ENCODE measurements at regions not wholly inside any gene's neighbourhood (a gene's known extent, or its start where the extent isn't known, plus 50 kb on each side); places are given as distances from the start of the nearest gene placed in this dataset.

GRCh38 chr18:51649796-51650195 lies 452.3 kb upstream of the MEX3C start:
- no peak for DNase-seq (ENCODE audit: low read depth)

GRCh38 chr18:51651761-51652160 lies 454.3 kb upstream of the MEX3C start:
- DNase-seq (ENCODE audit: low read depth): no peak

- DNase-seq (ENCODE audit: low read depth): no peak
These were observed 456.2 kb upstream of the MEX3C start for GRCh38 chr18:51653507-51654213.

GRCh38 chr18:51654488-51655326 lies 457.2 kb upstream of the MEX3C start:
- DNase-seq (ENCODE audit: low read depth): no peak

GRCh38 chr18:51655327-51655698 lies 457.8 kb upstream of the MEX3C start:
- no peak for DNase-seq (ENCODE audit: low read depth)

GRCh38 chr18:51656249-51656648 lies 458.8 kb upstream of the MEX3C start:
- DNase-seq (ENCODE audit: low read depth): no peak

DNA sequence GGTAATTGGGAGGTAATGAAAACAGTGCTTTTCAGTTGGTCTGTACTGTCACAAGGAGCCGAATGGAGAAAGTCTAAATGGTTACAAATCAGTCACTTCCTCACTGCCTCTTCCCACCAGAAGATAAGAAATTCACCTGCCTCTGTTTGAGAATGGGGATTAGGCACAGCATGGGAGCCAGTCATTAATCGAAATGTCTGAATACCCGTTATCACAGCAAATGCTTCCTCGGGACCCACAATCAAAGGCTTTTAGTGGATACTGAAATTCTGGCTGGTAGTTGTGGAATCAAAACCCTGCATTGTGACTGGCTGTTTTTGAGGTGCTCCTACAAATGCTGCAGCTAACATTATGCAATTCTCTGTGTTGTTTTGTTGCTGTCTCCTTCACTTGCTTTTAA lies 461.0 kb upstream of the MEX3C start:
- no peak for DNase-seq (ENCODE audit: low read depth)

DNA sequence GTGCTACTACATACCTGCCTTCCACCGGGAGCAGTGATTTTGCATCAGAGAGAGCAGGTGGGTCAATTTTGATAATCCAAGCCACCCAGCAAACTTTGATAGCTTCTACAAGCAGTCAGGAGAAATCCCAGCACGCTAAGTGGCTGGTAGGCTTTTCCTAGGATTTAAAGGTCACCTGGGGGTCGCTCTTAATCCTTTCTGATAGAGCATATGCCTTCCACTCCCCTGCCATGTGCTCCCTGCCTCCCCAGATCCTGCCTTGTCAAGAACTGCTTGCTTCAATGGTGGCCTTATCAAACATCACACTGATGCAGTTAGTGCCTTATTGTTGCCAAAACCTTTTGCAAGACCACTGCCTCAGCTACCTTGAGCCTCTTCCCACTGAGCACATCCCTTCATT lies 462.3 kb upstream of the MEX3C start:
- no peak for DNase-seq (ENCODE audit: low read depth)

- no peak for DNase-seq (ENCODE audit: low read depth)
These were observed 462.8 kb upstream of the MEX3C start for GRCh38 chr18:51660188-51660715.

DNA sequence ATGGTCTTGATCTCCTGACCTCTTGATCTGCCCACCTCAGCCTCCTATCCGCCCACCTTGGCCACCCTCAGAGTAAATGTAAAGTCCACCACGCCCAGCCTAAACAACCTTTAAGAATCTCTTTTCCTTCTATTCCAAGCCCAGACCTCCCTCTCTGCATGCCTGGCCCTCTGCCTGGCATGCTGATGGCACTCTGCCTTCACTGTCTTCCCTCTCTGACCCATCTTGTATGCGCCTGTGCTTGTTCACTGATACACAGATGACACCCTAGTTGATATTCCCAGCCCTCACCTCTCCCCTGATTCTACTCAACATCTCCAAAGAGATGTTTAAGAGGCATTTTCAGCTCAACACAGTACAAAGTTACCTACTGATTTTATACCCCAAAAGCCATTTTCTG lies 466.8 kb upstream of the MEX3C start:
- DNase-seq (ENCODE audit: low read depth): no peak

GRCh38 chr18:51666763-51667191 lies 469.3 kb upstream of the MEX3C start:
- peak; percentile 31 for DNase-seq (ENCODE audit: low read depth)

DNA sequence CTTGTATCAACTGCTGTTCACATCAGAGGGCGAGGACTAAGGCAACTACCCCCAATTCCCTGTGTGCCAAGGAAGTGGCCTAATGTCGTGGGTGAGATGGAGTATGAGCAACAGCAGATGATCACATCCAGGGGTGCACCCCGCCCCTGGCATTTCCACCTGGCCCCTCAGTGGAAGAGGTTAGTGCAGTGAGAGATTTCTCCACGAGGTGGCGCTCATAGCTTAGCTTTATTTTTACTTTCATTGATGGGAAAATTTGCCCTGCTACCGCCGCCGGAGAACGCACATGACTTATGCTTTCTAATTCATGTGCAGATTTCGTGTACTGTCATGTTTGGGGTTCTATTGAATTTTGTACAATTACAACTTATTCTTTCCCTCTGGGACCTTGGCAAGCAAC lies 470.6 kb upstream of the MEX3C start:
- DNase-seq (ENCODE audit: low read depth): peak; percentile 9

DNA sequence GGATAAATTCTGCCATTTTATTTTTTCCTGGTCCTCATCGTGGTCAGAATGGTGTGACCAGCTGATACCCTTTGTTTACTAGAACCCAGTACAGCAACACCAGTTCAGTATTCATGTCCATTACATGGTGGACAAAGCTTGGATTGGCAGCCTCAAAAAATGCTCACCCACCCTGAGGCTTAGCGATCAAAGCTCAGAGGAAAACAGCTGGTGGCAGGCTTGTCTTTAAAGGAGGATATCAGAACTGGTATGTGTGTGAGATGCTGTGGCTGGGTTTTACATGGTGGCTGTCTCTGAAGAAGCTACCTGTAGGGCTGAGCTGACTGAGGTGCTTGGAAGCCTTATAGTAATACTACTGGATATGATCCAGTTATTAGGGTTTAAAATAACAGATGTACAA lies 471.1 kb upstream of the MEX3C start:
- DNase-seq (ENCODE audit: low read depth): no peak

DNA sequence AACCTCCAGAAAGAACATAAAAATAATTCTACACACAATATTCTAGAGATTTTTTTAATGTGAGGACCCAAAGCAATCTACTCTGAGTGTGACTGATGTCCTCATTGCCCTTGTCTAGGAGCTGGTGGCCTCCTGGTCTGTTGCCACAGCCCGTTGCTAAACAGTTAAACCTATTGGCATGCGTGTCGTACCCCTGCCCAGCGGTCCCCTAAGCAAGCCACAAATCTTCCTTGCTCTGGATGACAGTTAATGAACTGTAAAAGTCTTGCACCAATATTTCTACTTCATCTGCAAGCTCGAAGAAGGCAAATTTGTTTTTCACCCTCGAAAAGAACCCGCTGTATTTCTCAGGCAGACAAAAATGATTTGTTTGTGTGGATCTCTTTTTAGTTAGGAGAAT lies 489.1 kb upstream of the MEX3C start:
- DNase-seq (ENCODE audit: low read depth): no peak

DNA sequence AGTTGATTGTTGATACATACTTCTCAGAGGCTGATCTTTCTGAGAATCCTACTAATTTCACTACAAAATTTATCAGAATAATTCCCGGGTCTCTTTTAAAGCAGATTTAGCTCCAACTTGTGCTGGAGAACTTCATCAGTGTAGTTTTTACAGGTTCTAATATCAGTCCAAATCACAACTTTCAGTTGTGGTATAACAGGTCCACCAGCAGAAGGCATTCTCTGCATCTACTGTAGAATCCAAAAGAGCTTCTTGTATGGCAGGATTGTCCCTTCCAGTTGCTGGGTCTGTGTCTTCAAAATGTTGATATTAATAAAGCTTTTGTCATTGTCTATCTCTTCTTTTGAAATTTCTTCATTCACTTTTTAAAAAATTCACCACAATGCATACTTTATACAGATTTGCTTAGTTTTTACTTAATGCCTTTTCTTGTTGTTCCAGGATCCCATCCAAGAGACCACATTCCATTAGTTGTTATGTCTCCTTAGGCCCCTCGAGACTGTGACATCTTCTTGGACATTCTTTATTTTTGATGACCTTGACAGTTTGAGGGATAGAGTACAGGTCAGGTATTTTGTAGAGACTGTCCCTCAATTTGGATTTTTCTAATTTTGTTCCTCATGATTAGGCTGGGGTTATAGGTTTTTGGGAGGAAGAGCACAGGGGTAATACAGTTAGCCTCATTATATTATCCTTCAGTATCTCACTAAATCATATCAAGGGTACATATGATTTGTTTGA lies 490.5 kb upstream of the MEX3C start:
- DNase-seq (ENCODE audit: low read depth): no peak

GRCh38 chr18:51692612-51693011 lies 495.1 kb upstream of the MEX3C start:
- DNase-seq (ENCODE audit: low read depth): no peak

- DNase-seq (ENCODE audit: low read depth): no peak
These were observed 513.9 kb upstream of the MEX3C start for GRCh38 chr18:51711298-51711889.

DNA sequence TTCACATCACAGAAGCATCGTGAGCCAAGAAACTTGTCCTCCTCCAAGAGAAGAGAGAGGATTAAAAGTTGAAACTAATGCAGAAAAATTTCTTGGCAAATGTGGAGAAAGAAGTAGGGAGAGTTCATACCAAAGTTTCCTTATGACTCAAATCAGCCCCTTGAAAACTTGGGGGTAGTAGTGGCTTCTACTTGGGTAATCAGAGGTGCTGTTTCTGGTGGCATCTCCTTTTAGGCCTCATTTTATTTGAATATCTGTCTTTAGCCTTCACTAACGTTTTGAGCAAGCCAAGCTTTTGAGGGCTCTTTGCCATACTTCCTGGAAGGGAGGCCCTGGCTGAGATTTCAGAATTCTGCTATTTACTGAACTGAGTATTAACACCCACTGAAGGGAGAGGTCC lies 515.3 kb upstream of the MEX3C start:
- no peak for DNase-seq (ENCODE audit: low read depth)

DNA sequence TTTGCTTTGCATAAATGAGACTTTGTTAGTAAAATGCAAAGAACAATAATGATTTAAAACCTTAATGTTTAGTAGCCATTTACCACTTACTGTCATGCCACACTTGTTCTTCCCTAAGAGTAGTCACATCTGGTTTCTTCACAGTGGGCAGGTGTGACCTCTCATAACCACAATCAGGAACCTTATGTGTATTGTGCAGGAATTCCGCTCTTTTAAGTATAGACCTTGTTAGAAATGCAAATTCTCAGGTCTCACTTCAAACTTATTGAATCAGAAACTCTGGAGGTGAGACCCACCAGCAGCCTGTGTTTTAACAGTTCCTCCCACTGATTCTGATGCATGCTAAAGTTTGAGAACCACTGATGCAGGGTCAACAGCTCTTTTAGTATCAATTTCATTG lies 518.8 kb upstream of the MEX3C start:
- DNase-seq (ENCODE audit: low read depth): no peak

DNA sequence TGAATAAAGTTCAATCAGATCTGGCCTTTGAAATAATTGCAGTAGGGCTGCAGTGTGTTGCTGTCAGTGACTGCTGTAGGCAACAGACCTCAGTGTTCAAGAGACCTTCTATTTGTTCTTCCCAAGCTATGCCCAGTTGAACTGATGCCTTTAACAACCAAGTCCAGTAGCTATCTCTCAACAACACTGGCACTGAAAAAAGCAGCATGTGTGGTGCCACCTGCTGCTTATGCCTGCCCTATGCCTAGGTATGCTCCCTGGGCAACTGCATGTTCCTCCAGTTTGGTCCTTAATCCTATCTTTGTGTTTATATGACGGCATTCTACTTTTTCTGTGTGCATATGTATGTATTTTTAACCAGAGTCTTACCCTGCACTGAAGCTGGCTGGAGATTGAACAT lies 523.9 kb upstream of the MEX3C start:
- no peak for DNase-seq (ENCODE audit: low read depth)

DNA sequence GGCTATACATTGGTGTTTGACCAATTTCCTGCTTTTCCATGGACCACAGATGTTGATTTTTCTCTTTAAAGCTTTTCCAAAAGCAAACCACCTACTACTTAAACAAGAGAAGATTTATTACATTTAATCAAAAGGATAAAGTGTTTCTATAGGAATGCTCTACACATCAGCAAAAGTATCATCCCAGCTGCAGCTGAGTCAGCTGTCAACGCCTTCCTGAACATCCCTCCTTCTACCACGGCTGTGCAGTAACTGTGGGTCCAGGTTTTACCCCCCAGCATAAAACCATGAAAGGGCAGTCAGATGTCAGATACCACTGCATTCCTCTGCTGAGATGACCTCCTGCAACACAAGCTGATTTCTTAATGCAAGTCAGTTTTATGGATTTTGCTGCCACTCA lies 524.5 kb upstream of the MEX3C start:
- DNase-seq (ENCODE audit: low read depth): no peak

Measured in forelimb muscle (tissue), 1 donor.